ENCODE measurements at regions not wholly inside any gene's neighbourhood (a gene's known extent, or its start where the extent isn't known, plus 50 kb on each side); places are given as distances from the start of the nearest gene placed in this dataset.

DNA sequence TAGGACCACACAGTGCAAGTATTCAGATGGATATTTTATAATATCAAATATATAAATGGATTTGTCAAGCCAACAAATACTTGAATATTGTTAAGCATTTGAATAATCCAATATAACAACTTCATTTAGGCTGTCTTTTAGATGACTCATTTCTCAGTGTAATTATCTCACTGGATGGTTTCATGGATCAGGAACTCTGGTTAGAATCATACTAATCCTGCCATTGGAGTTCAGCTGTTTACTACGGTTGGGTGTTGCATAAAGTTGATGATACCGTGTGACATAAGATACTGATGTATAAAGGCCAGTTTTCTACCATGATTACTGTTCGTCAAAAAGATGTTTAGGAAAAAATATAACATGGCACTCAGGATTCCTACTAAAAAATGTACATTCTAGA, 196.3 kb downstream of the TSHZ3 start:
- TF ChIP-seq, protein P1, sequence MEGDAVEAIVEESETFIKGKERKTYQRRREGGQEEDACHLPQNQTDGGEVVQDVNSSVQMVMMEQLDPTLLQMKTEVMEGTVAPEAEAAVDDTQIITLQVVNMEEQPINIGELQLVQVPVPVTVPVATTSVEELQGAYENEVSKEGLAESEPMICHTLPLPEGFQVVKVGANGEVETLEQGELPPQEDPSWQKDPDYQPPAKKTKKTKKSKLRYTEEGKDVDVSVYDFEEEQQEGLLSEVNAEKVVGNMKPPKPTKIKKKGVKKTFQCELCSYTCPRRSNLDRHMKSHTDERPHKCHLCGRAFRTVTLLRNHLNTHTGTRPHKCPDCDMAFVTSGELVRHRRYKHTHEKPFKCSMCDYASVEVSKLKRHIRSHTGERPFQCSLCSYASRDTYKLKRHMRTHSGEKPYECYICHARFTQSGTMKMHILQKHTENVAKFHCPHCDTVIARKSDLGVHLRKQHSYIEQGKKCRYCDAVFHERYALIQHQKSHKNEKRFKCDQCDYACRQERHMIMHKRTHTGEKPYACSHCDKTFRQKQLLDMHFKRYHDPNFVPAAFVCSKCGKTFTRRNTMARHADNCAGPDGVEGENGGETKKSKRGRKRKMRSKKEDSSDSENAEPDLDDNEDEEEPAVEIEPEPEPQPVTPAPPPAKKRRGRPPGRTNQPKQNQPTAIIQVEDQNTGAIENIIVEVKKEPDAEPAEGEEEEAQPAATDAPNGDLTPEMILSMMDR (IDR thresholded peaks at IDR 0.05), result no peak
- TF ChIP-seq EP300 (IDR thresholded peaks at IDR 0.05) (no peak), POLR2A (IDR thresholded peaks at IDR 0.05) (no peak), POLR2AphosphoS5 (IDR thresholded peaks at IDR 0.05) (no peak)
